K562 (cell line): ENCODE measurements at regions not wholly inside any gene's neighbourhood (a gene's known extent, or its start where the extent isn't known, plus 50 kb on each side); places are given as distances from the start of the nearest gene placed in this dataset.

Experiments used
- ATAC-seq: fragments of 200-7000 bp; cut with Tn5 transposase; 3 replicates; pipeline ENCODE4 v1.9.1; 2020; ENCODE audit warnings: moderate library complexity
- BruUV-seq: library from RNA; stranded (reverse); fragments of 400-500 nt; replicated peaks from 2 replicates; lab custom pipeline; 2021; lab: Mats Ljungman, UMichigan
- CTCF ChIA-PET: fragments of 300-600 bp; formaldehyde crosslinking; extraction: SDS; loops from one replicate; lab custom pipeline; 2021; ENCODE audit warnings: low intra/inter-chr PET ratio; lab: Yijun Ruan, JAX
- POLR2A ChIA-PET: fragments of 300-600, 350-650 bp; sonication (Branson Sonifier 250); formaldehyde crosslinking; extraction: SDS; loops from one replicate; lab custom pipeline; 2021; ENCODE audit warnings: antibody characterized with exemption, inconsistent platforms; lab: Yijun Ruan, JAX
- DNase-seq, 4 experiments: peaks; one replicate each; pipeline versions ENCODE4 v3.0.0 to v3.0.0-alpha.2; 2011 to 2018; ENCODE audit warnings: low spot score in 3 of 4, mixed read lengths in 3 of 4; ENCODE audit errors: extremely low read depth in 1 of 4
- FAIRE-seq: peaks from 2 replicates; lab custom pipeline; 2011; peaks lifted over from hg19 to GRCh38; lab: Jason Lieb, UNC
- H2AFZ ChIP-seq: 2 replicates; pipeline ENCODE4 v1.6.0; 2011; ENCODE audit warnings: low read depth, low read length, control low read depth, inconsistent platforms
- H3K27ac ChIP-seq: fragments of 200-600 bp; 3 replicates; pipeline ENCODE4 v1.8.0; 2011; ENCODE audit warnings: low read depth, mild to moderate bottlenecking, control low read depth, inconsistent platforms, low read length, moderate library complexity, mixed read lengths; ENCODE audit errors: extremely low read depth
- H3K27me3 ChIP-seq, 2 experiments: fragments of 300-600 bp in 1 of 2; 2 replicates in 1 of 2; 3 replicates in 1 of 2; pipeline versions ENCODE4 v1.6.0 to v1.8.0; 2011; ENCODE audit warnings: inconsistent platforms in 2 of 2, low read length in 2 of 2, mild to moderate bottlenecking in 1 of 2, mixed read lengths in 1 of 2, moderate library complexity in 1 of 2; ENCODE audit not compliant: control insufficient read depth in 2 of 2, insufficient read depth in 2 of 2
- H3K36me3 ChIP-seq: fragments of 300-600 bp; 3 replicates; pipeline ENCODE4 v1.8.0; 2011; ENCODE audit warnings: mild to moderate bottlenecking, low read length, inconsistent platforms; ENCODE audit not compliant: control insufficient read depth, insufficient read depth
- H3K4me1 ChIP-seq, 2 experiments: fragments of 200-600 bp in 1 of 2; replicated peaks in 1 of 2; 2 replicates in 1 of 2; 3 replicates in 1 of 2; pipeline versions ENCODE4 v1.5.1 to v1.8.0; 2011; ENCODE audit warnings: inconsistent platforms in 2 of 2, low read length in 2 of 2, mild to moderate bottlenecking in 1 of 2, mixed read lengths in 1 of 2, moderate library complexity in 1 of 2; ENCODE audit not compliant: control insufficient read depth in 2 of 2, insufficient read depth in 2 of 2
- H3K4me2 ChIP-seq: 2 replicates; pipeline ENCODE4 v1.6.1; 2011; ENCODE audit warnings: low read length, control low read depth, inconsistent platforms, mixed read lengths; ENCODE audit not compliant: insufficient read depth
- H3K4me3 ChIP-seq: fragments of 200-600 bp; sonication (generic), shearing (Covaris generic); 2 replicates; pipeline ENCODE4 v1.5.1; 2016; ENCODE audit warnings: control low read depth, inconsistent platforms
- H3K79me2 ChIP-seq: fragments of 200-600 bp; 3 replicates; pipeline ENCODE4 v1.8.0; 2011; ENCODE audit warnings: low read length, inconsistent platforms; ENCODE audit not compliant: control insufficient read depth, insufficient read depth
- H3K9ac ChIP-seq, 2 experiments: 2 replicates each; pipeline versions ENCODE4 v1.6.0 to v1.6.1; 2011; ENCODE audit warnings: low read depth in 2 of 2, low read length in 2 of 2, control low read depth in 1 of 2, inconsistent platforms in 1 of 2, mild to moderate bottlenecking in 1 of 2, mixed read lengths in 1 of 2; ENCODE audit not compliant: insufficient read depth in 1 of 2
- H3K9me1 ChIP-seq: one replicate; pipeline ENCODE4 v1.6.0; 2011; ENCODE audit warnings: inconsistent platforms, mild to moderate bottlenecking, low read length, moderate library complexity; ENCODE audit not compliant: control insufficient read depth, insufficient read depth
- H3K9me3 ChIP-seq: replicated peaks from 2 replicates; pipeline ENCODE4 v1.5.1; 2011; ENCODE audit warnings: low read depth, low read length, inconsistent platforms; ENCODE audit not compliant: control insufficient read depth, insufficient read depth
- H4K20me1 ChIP-seq: replicated peaks from 2 replicates; pipeline ENCODE4 v1.6.1; 2011; ENCODE audit warnings: low read length, inconsistent platforms, mixed read lengths; ENCODE audit not compliant: control insufficient read depth, insufficient read depth
- CSDE1 ChIP-seq, 2 experiments: fragments of 450-650 bp; IDR thresholded peaks; 2 replicates each; pipeline ENCODE4 v1.6.1; 2016; ENCODE audit warnings: mild to moderate bottlenecking in 1 of 2
- ETV6 ChIP-seq, 3 experiments: fragments of 150-350 bp in 1 of 3; sonication (generic) in 1 of 3; formaldehyde crosslinking in 1 of 3; IDR thresholded peaks; 2 replicates each; pipeline versions ENCODE4 v1.6.1 to v1.8.0; 2014 to 2022; ENCODE audit warnings: borderline replicate concordance in 2 of 3, low read depth in 2 of 3, antibody characterized with exemption in 1 of 3, low read length in 1 of 3, mild to moderate bottlenecking in 1 of 3, missing genetic modification reagents in 1 of 3
- FOXA1 ChIP-seq: fragments of 450-650 bp; IDR thresholded peaks from 2 replicates; pipeline ENCODE4 v1.6.1; 2016; ENCODE audit warnings: mild to moderate bottlenecking, borderline replicate concordance
- FOXJ3 ChIP-seq: sonication (generic); formaldehyde crosslinking; IDR thresholded peaks from 2 replicates; pipeline ENCODE4 v1.4.0; 2020; ENCODE audit warnings: mild to moderate bottlenecking, missing genetic modification reagents
- HCFC1 ChIP-seq: IDR thresholded peaks from 2 replicates; pipeline ENCODE4 v1.6.1; 2012; ENCODE audit warnings: low read depth, low read length, improper control_type of control experiment
- HMGN3 ChIP-seq: IDR thresholded peaks from 2 replicates; pipeline ENCODE4 v1.6.1; 2011; ENCODE audit warnings: borderline replicate concordance, low read depth, mild to moderate bottlenecking, mixed read lengths, low read length; ENCODE audit not compliant: insufficient read length; ENCODE audit errors: extremely low read depth
- ID3 ChIP-seq, 2 experiments: fragments of 250-450 bp in 1 of 2; fragments of 450-650 bp in 1 of 2; sonication (Bioruptor Pico) in 1 of 2; IDR thresholded peaks; 2 replicates each; pipeline versions ENCODE4 v1.6.1 to v1.8.0; 2016 to 2021; ENCODE audit warnings: mild to moderate bottlenecking in 2 of 2, moderate library complexity in 2 of 2, missing compliant biosample characterization in 1 of 2, missing genetic modification characterization in 1 of 2
- KHSRP ChIP-seq: fragments of 450-650 bp; IDR thresholded peaks from 2 replicates; pipeline ENCODE4 v1.6.1; 2017
- PYGO2 ChIP-seq: fragments of 450-650 bp; IDR thresholded peaks from 2 replicates; pipeline ENCODE4 v1.6.1; 2016; ENCODE audit warnings: mild to moderate bottlenecking, missing genetic modification characterization, moderate library complexity, missing compliant biosample characterization
- RHOXF2B ChIP-seq: fragments of 250-450 bp; sonication (Bioruptor Pico); conservative IDR thresholded peaks from 2 replicates; pipeline ENCODE4 v1.5.1; 2021
- SMARCE1 ChIP-seq: fragments of 450-650 bp; IDR thresholded peaks from 2 replicates; pipeline ENCODE4 v1.7.1; 2016; ENCODE audit warnings: mild to moderate bottlenecking
- SNRNP70 ChIP-seq: fragments of 200-400 bp; formaldehyde crosslinking; optimal IDR thresholded peaks from 2 replicates; pipeline ENCODE3; 2017; ENCODE audit warnings: low read depth, low read length
- STAT5A ChIP-seq: IDR thresholded peaks from 2 replicates; pipeline ENCODE4 v1.6.1; 2012; ENCODE audit warnings: low read length, inconsistent platforms, borderline replicate concordance
- TGIF2 ChIP-seq: sonication (generic); formaldehyde crosslinking; IDR thresholded peaks from 2 replicates; pipeline ENCODE4 v1.8.1; 2022; ENCODE audit warnings: mild to moderate bottlenecking, missing genetic modification reagents, moderate library complexity
- ZEB2 ChIP-seq: fragments of 450-650 bp; IDR thresholded peaks from 2 replicates; pipeline ENCODE4 v1.6.1; 2016
- ZNF121 ChIP-seq: sonication (generic); formaldehyde crosslinking; conservative IDR thresholded peaks from 2 replicates; pipeline ENCODE4 v1.8.0; 2022; ENCODE audit warnings: missing genetic modification reagents
- ZNF212 ChIP-seq: fragments of 450-650 bp; formaldehyde crosslinking; IDR thresholded peaks from 2 replicates; pipeline ENCODE4 v1.4.0; 2020; ENCODE audit warnings: mild to moderate bottlenecking
- ZNF23 ChIP-seq: fragments of 250-450 bp; sonication (Bioruptor Pico); IDR thresholded peaks from 2 replicates; pipeline ENCODE4 v1.4.0; 2020; ENCODE audit warnings: mild to moderate bottlenecking
- ZNF445 ChIP-seq: fragments of 250-450 bp; sonication (Bioruptor Pico); IDR thresholded peaks from 2 replicates; pipeline ENCODE4 v1.4.0; 2020; ENCODE audit warnings: low read depth, mild to moderate bottlenecking, moderate library complexity
- WGBS: fragments of 100-300 bp; shearing (Covaris generic); methylation state at CpG from one replicate; pipeline ENCODE4 v1.1.6; 2016; ENCODE audit warnings: low coverage, mixed read lengths; ENCODE audit not compliant: insufficient coverage; ENCODE audit errors: missing lambda C conversion rate; 5-methylcytosine and 5-hydroxymethylcytosine counted together
- in situ Hi-C: fragments of 300-500 bp; cut with MboI; formaldehyde crosslinking; loops from 4 replicates; pipeline ENCODE4 v1.15.0; 2018; ENCODE audit warnings: inconsistent platforms, mixed read lengths
- intact Hi-C: fragments of 100-400 bp; cut with micrococcal nuclease; formaldehyde crosslinking; loops from 2 replicates; pipeline ENCODE4 v1.14.2; 2022

DNA sequence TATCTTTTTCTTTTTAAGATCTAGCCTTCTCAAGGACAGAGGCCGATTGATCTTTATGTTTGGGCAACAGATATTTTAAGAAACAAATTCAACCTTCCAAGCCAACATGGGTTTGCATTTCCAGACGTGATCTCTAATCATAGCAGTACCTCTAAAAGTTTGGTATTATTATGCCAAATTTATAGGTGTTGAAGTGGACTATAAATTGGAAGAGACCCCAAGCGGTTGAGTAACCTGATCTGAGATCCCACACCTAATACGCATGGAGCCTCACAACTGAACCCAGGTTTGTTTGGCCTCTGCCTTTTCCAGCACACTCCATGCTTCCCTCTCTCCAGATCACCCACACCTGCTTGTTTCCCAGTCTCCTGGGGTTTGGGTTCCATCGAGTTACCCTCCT, 116.5 kb downstream of the DDX1 start:
- no peaks in the 10 kb centered on the region for H3K36me3 ChIP-seq

More for the DNA sequence above, 116.5 kb downstream of the DDX1 start:
- intact Hi-C loops: no loop called here
- TF ChIP-seq PYGO2 (tag) (no peak), ZNF445 (CRISPR knock-in tag) (no peak), TGIF2 (CRISPR knock-in tag) (no peak), ZEB2 (no peak), CSDE1 (IDR thresholded peaks at IDR 0.05) (no peak), STAT5A (no peak), ZNF121 (CRISPR knock-in tag) (no peak), HMGN3 (no peak), ID3 (CRISPR knock-in tag; IDR thresholded peaks at IDR 0.05) (no peak), ID3 (tag; IDR thresholded peaks at IDR 0.05) (no peak), SNRNP70 (no peak), KHSRP (no peak), HCFC1 (no peak), FOXA1 (no peak), RHOXF2B (no peak), ZNF23 (CRISPR knock-in tag) (no peak), ETV6 (IDR thresholded peaks at IDR 0.05; ENCODE audit: borderline replicate concordance in 1 of 2, low read depth in 2 of 2, low read length in 1 of 2) (no peak), ETV6 (CRISPR knock-in tag; IDR thresholded peaks at IDR 0.05; ENCODE audit: borderline replicate concordance) (no peak), FOXJ3 (CRISPR knock-in tag) (no peak), ZNF212 (CRISPR knock-in tag) (no peak), SMARCE1 (no peak)
- DNase-seq: no peak
- Histone ChIP-seq H3K4me2 (no peak overlapping the region), H3K9me3 (no peaks in the 10 kb centered on the region), H3K27ac (no peak overlapping the region), H3K79me2 (no peaks in the 10 kb centered on the region), H3K27me3 (peaks cover 15 to 36% of the 10 kb centered on the region in 2 experiments; a peak in 4 of 5 replicates), H2AFZ (no peak overlapping the region), H3K9ac (no peak overlapping the region), H3K4me1 (no peaks in the 10 kb centered on the region), H3K4me3 (no peak overlapping the region), H4K20me1 (peaks cover 4% of the 10 kb centered on the region; the same call in 1 of the 2 replicates), H3K9me1 (no peaks in the 10 kb centered on the region)
- in situ Hi-C loops: no loop called here
- 1% methylated on average over 5 of the region's 5 CpGs for WGBS
- FAIRE-seq: no peak
- CTCF ChIA-PET: no interaction called here
- POLR2A ChIA-PET: no interaction called here
- ATAC-seq: no peak
- BruUV-seq: no TSS peak
